ENCODE measurements at regions not wholly inside any gene's neighbourhood (a gene's known extent, or its start where the extent isn't known, plus 50 kb on each side); places are given as distances from the start of the nearest gene placed in this dataset.

GRCh38 chr5:100275631-100276030, 259.5 kb upstream of the FAM174A start:
- Histone ChIP-seq H3K27me3 (ENCODE audit: control insufficient read depth, insufficient read depth, low read length) (no peaks in the 10 kb centered on the region), H3K36me3 (ENCODE audit: control insufficient read depth, insufficient read depth, low read length) (no peaks in the 10 kb centered on the region), H3K4me1 (ENCODE audit: control insufficient read depth, insufficient read depth, low read length) (no peaks in the 10 kb centered on the region), H3K9me3 (ENCODE audit: control insufficient read depth, low read length) (no peaks in the 10 kb centered on the region), H3K4me3 (ENCODE audit: low read length) (no peak overlapping the region), H3K9ac (ENCODE audit: low read length) (no peak overlapping the region)

DNA sequence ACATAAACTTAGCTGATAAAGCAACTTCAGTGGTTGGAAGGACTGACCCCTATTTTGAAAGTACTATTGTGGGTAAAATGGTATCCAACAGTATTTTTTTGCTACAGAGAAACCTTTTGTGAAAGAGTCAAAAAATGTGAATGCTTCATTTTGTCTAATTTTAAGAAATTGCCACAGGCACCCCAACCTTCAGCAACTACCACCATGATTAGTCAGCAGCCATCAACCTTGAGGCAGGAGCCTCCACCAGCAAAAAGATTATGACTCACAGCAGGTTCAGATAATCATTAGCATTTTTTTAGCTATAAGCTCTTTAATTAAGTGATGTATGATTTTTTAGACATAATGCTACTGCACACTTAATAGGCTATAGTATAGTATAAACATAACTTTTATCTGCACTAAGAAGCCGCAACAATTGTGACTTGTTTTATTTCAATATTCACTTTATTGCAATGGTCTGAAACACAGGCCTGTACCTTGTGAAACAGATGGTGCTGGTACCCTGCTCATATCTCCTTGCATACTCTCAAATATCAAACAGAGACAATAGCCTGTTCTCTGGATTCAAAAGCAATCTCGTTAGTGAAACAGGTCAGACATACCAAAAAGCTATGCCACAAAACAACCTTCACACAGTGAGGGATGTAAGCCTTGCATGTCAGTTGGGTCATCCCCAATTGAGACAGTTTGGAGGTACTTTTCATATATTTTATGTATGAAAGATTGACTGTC, 261.2 kb upstream of the FAM174A start:
- Histone ChIP-seq H3K27me3 (ENCODE audit: control insufficient read depth, insufficient read depth, low read length) (no peaks in the 10 kb centered on the region), H3K9ac (ENCODE audit: low read length) (no peak overlapping the region), H3K36me3 (ENCODE audit: control insufficient read depth, insufficient read depth, low read length) (no peaks in the 10 kb centered on the region), H3K9me3 (ENCODE audit: control insufficient read depth, low read length) (no peaks in the 10 kb centered on the region), H3K4me1 (ENCODE audit: control insufficient read depth, insufficient read depth, low read length) (no peaks in the 10 kb centered on the region), H3K4me3 (ENCODE audit: low read length) (no peak overlapping the region)

DNA sequence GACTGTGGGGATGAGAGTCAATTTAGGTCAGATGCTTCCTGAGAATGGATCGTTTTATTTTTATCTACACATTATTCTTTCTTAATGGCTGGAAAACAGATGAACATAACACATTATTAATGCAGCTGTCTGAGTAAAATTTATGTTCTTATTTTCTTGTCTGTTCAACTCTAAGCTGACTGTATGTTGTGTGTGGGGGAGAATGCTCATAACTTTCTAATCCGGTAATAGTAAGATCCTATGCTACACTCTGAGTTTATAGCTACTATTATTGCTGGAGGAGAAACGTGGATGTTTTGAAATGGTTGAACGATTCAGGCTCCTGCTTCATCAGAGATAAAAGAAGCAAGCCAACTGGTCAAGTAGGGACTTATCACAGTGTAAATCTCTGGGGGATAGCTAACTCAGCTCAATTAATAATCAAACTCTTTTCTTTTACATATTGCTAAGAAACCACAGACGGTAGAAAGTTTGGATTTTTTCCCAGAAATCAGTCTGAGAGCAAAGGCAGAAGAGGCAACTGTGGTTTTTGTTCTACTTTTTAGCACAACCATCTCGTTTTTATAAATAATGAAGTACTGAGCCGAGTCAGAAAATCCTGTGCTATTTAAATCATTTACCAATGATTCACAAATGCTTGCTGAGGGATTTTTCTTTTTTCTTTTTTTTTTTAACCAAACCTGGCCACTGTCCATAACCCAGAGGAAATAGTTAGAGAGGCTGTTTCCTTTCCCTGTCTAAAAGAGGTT, 265.0 kb upstream of the FAM174A start:
- no peaks in the 10 kb centered on the region for H3K36me3 ChIP-seq (ENCODE audit: control insufficient read depth, insufficient read depth, low read length)
- H3K27me3 ChIP-seq (ENCODE audit: control insufficient read depth, insufficient read depth, low read length), result no peaks in the 10 kb centered on the region
- no peaks in the 10 kb centered on the region for H3K9me3 ChIP-seq (ENCODE audit: control insufficient read depth, low read length)
- no peaks in the 10 kb centered on the region for H3K4me1 ChIP-seq (ENCODE audit: control insufficient read depth, insufficient read depth, low read length)
- no peak overlapping the region for H3K4me3 ChIP-seq (ENCODE audit: low read length)
- H3K9ac ChIP-seq (ENCODE audit: low read length), result no peak overlapping the region

DNA sequence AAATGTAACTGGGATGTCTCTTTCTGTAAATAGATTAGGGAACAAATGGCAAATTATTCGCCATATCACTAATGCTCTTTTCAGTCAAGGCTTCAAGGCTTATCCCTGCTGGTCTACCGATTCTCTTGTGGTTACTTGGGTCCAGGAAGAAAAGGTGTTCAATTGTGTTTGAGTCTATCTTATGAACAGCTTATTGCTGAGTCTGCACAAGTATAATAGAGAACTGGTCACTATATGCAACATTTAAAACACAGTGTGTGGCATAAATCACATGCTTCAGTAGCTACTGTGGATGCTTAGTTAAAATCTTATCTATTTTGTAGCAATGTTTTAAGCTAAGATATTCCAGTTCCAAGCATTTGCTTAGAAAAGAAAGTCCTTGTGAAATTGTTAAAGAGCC, 274.2 kb upstream of the FAM174A start:
- no peak overlapping the region for H3K4me3 ChIP-seq (ENCODE audit: low read length)
- H3K9ac ChIP-seq (ENCODE audit: low read length), result no peak overlapping the region
- no peaks in the 10 kb centered on the region for H3K9me3 ChIP-seq (ENCODE audit: control insufficient read depth, low read length)
- no peaks in the 10 kb centered on the region for H3K27me3 ChIP-seq (ENCODE audit: control insufficient read depth, insufficient read depth, low read length)
- no peaks in the 10 kb centered on the region for H3K36me3 ChIP-seq (ENCODE audit: control insufficient read depth, insufficient read depth, low read length)
- no peaks in the 10 kb centered on the region for H3K4me1 ChIP-seq (ENCODE audit: control insufficient read depth, insufficient read depth, low read length)

- Histone ChIP-seq H3K9me3 (ENCODE audit: control insufficient read depth, low read length) (no peaks in the 10 kb centered on the region), H3K27me3 (ENCODE audit: control insufficient read depth, insufficient read depth, low read length) (no peaks in the 10 kb centered on the region), H3K9ac (ENCODE audit: low read length) (no peak overlapping the region), H3K4me3 (ENCODE audit: low read length) (no peak overlapping the region), H3K36me3 (ENCODE audit: control insufficient read depth, insufficient read depth, low read length) (no peaks in the 10 kb centered on the region), H3K4me1 (ENCODE audit: control insufficient read depth, insufficient read depth, low read length) (no peaks in the 10 kb centered on the region)
Measured at GRCh38 chr5:100252944-100253343, 282.2 kb upstream of the FAM174A start.

- no peak overlapping the region for H3K4me3 ChIP-seq (ENCODE audit: low read length)
- no peaks in the 10 kb centered on the region for H3K4me1 ChIP-seq (ENCODE audit: control insufficient read depth, insufficient read depth, low read length)
- H3K9me3 ChIP-seq (ENCODE audit: control insufficient read depth, low read length), result no peaks in the 10 kb centered on the region
- no peaks in the 10 kb centered on the region for H3K36me3 ChIP-seq (ENCODE audit: control insufficient read depth, insufficient read depth, low read length)
- H3K9ac ChIP-seq (ENCODE audit: low read length), result no peak overlapping the region
- H3K27me3 ChIP-seq (ENCODE audit: control insufficient read depth, insufficient read depth, low read length), result no peaks in the 10 kb centered on the region
Measured at GRCh38 chr5:100252037-100252436, 283.1 kb upstream of the FAM174A start.

- Histone ChIP-seq H3K36me3 (ENCODE audit: control insufficient read depth, insufficient read depth, low read length) (no peaks in the 10 kb centered on the region), H3K9ac (ENCODE audit: low read length) (no peak overlapping the region), H3K4me3 (ENCODE audit: low read length) (no peak overlapping the region), H3K9me3 (ENCODE audit: control insufficient read depth, low read length) (no peaks in the 10 kb centered on the region), H3K27me3 (ENCODE audit: control insufficient read depth, insufficient read depth, low read length) (no peaks in the 10 kb centered on the region), H3K4me1 (ENCODE audit: control insufficient read depth, insufficient read depth, low read length) (no peaks in the 10 kb centered on the region)
Measured at GRCh38 chr5:100249884-100250269, 285.3 kb upstream of the FAM174A start.

DNA sequence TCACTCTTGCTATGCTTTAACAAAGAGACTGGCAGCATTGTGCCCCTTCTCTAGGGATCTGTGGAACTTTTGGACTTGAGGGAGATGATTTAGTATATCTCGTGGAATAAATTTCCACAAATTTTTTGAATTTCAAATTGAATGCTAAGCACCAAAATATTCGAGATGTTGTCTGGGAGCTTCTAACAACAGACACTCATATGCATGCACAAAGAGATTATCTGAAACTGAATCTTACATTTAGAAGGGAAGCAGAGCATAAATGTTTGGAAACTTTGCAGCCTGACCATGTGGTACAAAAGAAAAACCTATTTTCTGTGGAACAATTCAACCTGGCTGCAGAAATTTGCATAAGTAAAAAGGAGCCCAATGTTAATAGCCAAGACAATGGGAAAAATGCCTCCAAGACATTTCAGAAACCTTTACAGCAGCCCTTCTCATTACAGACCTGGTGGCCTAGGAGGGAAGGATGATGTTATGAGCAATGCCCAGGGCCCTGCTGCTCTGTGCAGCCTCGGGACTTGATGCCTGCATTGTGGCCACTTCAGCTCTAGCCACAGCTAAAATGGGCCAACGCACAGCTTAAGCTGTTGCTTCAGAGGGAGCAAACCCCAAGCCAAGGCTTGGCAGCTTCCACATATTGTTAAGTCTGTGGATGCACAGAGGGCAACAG, 285.8 kb upstream of the FAM174A start:
- H3K9ac ChIP-seq (ENCODE audit: low read length), result no peak overlapping the region
- H3K27me3 ChIP-seq (ENCODE audit: control insufficient read depth, insufficient read depth, low read length), result no peaks in the 10 kb centered on the region
- no peak overlapping the region for H3K4me3 ChIP-seq (ENCODE audit: low read length)
- no peaks in the 10 kb centered on the region for H3K9me3 ChIP-seq (ENCODE audit: control insufficient read depth, low read length)
- no peaks in the 10 kb centered on the region for H3K36me3 ChIP-seq (ENCODE audit: control insufficient read depth, insufficient read depth, low read length)
- no peaks in the 10 kb centered on the region for H3K4me1 ChIP-seq (ENCODE audit: control insufficient read depth, insufficient read depth, low read length)

DNA sequence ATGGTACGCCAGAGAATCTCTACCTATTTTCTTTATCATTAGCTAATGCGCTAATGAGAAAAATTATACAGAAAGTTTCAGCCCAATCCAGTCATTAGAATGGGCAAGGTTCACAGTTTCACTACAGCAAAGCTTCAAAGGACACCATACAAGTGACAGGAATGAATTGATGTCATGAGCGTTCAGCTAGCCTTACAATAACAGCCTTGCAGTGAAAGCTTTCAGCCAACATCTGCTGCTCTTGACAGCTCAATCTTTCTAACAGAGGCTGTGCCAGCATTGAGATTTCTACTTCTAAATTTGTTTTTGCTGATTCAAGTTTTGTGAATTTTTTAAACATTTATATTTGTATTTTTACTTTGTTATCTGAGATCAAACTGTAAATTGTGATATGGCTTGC, 302.4 kb upstream of the FAM174A start:
- H3K27me3 ChIP-seq (ENCODE audit: control insufficient read depth, insufficient read depth, low read length), result no peaks in the 10 kb centered on the region
- H3K9ac ChIP-seq (ENCODE audit: low read length), result no peak overlapping the region
- H3K36me3 ChIP-seq (ENCODE audit: control insufficient read depth, insufficient read depth, low read length), result no peaks in the 10 kb centered on the region
- H3K9me3 ChIP-seq (ENCODE audit: control insufficient read depth, low read length), result no peaks in the 10 kb centered on the region
- no peak overlapping the region for H3K4me3 ChIP-seq (ENCODE audit: low read length)
- no peaks in the 10 kb centered on the region for H3K4me1 ChIP-seq (ENCODE audit: control insufficient read depth, insufficient read depth, low read length)

GRCh38 chr5:100188778-100189177, 346.4 kb upstream of the FAM174A start:
- Histone ChIP-seq H3K36me3 (ENCODE audit: control insufficient read depth, insufficient read depth, low read length) (no peaks in the 10 kb centered on the region), H3K4me1 (ENCODE audit: control insufficient read depth, insufficient read depth, low read length) (no peaks in the 10 kb centered on the region), H3K9ac (ENCODE audit: low read length) (no peak overlapping the region), H3K9me3 (ENCODE audit: control insufficient read depth, low read length) (no peaks in the 10 kb centered on the region), H3K27me3 (ENCODE audit: control insufficient read depth, insufficient read depth, low read length) (no peaks in the 10 kb centered on the region), H3K4me3 (ENCODE audit: low read length) (no peak overlapping the region)

GRCh38 chr5:100188339-100188738, 346.8 kb upstream of the FAM174A start:
- no peaks in the 10 kb centered on the region for H3K36me3 ChIP-seq (ENCODE audit: control insufficient read depth, insufficient read depth, low read length)

GRCh38 chr5:100186181-100186580, 349.0 kb upstream of the FAM174A start:
- Histone ChIP-seq H3K9ac (ENCODE audit: low read length) (no peak overlapping the region), H3K36me3 (ENCODE audit: control insufficient read depth, insufficient read depth, low read length) (no peaks in the 10 kb centered on the region), H3K9me3 (ENCODE audit: control insufficient read depth, low read length) (no peaks in the 10 kb centered on the region), H3K4me1 (ENCODE audit: control insufficient read depth, insufficient read depth, low read length) (no peaks in the 10 kb centered on the region), H3K27me3 (ENCODE audit: control insufficient read depth, insufficient read depth, low read length) (no peaks in the 10 kb centered on the region), H3K4me3 (ENCODE audit: low read length) (no peak overlapping the region)

More at GRCh38 chr5:100188339-100188738, 346.8 kb upstream of the FAM174A start:
- Histone ChIP-seq H3K9ac (ENCODE audit: low read length) (no peak overlapping the region), H3K4me3 (ENCODE audit: low read length) (no peak overlapping the region), H3K9me3 (ENCODE audit: control insufficient read depth, low read length) (no peaks in the 10 kb centered on the region), H3K27me3 (ENCODE audit: control insufficient read depth, insufficient read depth, low read length) (no peaks in the 10 kb centered on the region), H3K4me1 (ENCODE audit: control insufficient read depth, insufficient read depth, low read length) (no peaks in the 10 kb centered on the region)

Measured in mucosa of stomach (tissue), 1 donor.